ENCODE measurements at regions not wholly inside any gene's neighbourhood (a gene's known extent, or its start where the extent isn't known, plus 50 kb on each side); places are given as distances from the start of the nearest gene placed in this dataset.

GRCh38 chr12:42969355-42969754 lies 379.8 kb upstream of the PRICKLE1 start:
- peak in 5 of 7 donors; percentile 2 to 51 (median 22) for DNase-seq
- no peaks in the 10 kb centered on the region for H3K4me1 ChIP-seq (replicated peaks in 1 of 2)
- no peaks in the 10 kb centered on the region for H3K27me3 ChIP-seq
- intact Hi-C loops (cut with DNase I): no loop called here
- no peak overlapping the region for H3K27ac ChIP-seq
- no peaks in the 10 kb centered on the region for H3K36me3 ChIP-seq (replicated peaks in 1 of 2)
- WGBS, 4 donors: 59 to 73% (median 68%) methylated on average over 5 of the region's 5 CpGs
- TF ChIP-seq POLR2A (IDR thresholded peaks at IDR 0.05): no peak
- TF ChIP-seq CTCF (IDR thresholded peaks at IDR 0.05): no peak
- peaks cover 0 to 5% (median 0%) of the 10 kb centered on the region in 3 donors for H3K9me3 ChIP-seq (replicated peaks in 1 of 3)
- H3K4me3 ChIP-seq: no peak overlapping the region

GRCh38 chr12:42968426-42968825 lies 378.9 kb upstream of the PRICKLE1 start:
- intact Hi-C loops (cut with DNase I): no loop called here
- H3K27ac ChIP-seq: no peak overlapping the region
- no peaks in the 10 kb centered on the region for H3K27me3 ChIP-seq
- peaks cover 0 to 5% (median 0%) of the 10 kb centered on the region in 3 donors for H3K9me3 ChIP-seq (replicated peaks in 1 of 3)
- TF ChIP-seq POLR2A (IDR thresholded peaks at IDR 0.05) (no peak), CTCF (IDR thresholded peaks at IDR 0.05) (no peak)
- no peaks in the 10 kb centered on the region for H3K36me3 ChIP-seq (replicated peaks in 1 of 2)
- no peaks in the 10 kb centered on the region for H3K4me1 ChIP-seq (replicated peaks in 1 of 2)
- DNase-seq: no peak
- WGBS, 4 donors: 38 to 69% (median 52%) methylated on average over 1 of the region's 1 CpG
- H3K4me3 ChIP-seq: no peak overlapping the region

GRCh38 chr12:42967850-42968249 lies 378.3 kb upstream of the PRICKLE1 start:
- Histone ChIP-seq H3K27ac (no peak overlapping the region), H3K9me3 (replicated peaks in 1 of 3) (peaks cover 0 to 5% (median 0%) of the 10 kb centered on the region in 3 donors), H3K4me1 (replicated peaks in 1 of 2) (no peaks in the 10 kb centered on the region), H3K27me3 (no peaks in the 10 kb centered on the region), H3K4me3 (no peak overlapping the region), H3K36me3 (replicated peaks in 1 of 2) (no peaks in the 10 kb centered on the region)
- DNase-seq: no peak
- intact Hi-C loops (cut with DNase I): no loop called here
- WGBS, 4 donors: 74 to 79% (median 76%) methylated on average over 3 of the region's 3 CpGs
- TF ChIP-seq POLR2A (IDR thresholded peaks at IDR 0.05): no peak
- TF ChIP-seq CTCF (IDR thresholded peaks at IDR 0.05): no peak

GRCh38 chr12:42963988-42964387 lies 374.4 kb upstream of the PRICKLE1 start:
- DNase-seq: no peak
- Histone ChIP-seq H3K9me3 (replicated peaks in 1 of 3) (no peaks in the 10 kb centered on the region), H3K27me3 (no peaks in the 10 kb centered on the region), H3K4me1 (replicated peaks in 1 of 2) (no peaks in the 10 kb centered on the region), H3K4me3 (no peak overlapping the region), H3K36me3 (replicated peaks in 1 of 2) (no peaks in the 10 kb centered on the region), H3K27ac (no peak overlapping the region)
- 70 to 79% (median 77%) methylated on average over 3 of the region's 3 CpGs for WGBS, 4 donors
- intact Hi-C loops (cut with DNase I): no loop called here
- TF ChIP-seq POLR2A (IDR thresholded peaks at IDR 0.05): no peak
- no peak for TF ChIP-seq CTCF (IDR thresholded peaks at IDR 0.05)

Measured in adrenal gland (tissue), 9 donors.